DOHH2 (cell line): ENCODE measurements at regions not wholly inside any gene's neighbourhood (a gene's known extent, or its start where the extent isn't known, plus 50 kb on each side); places are given as distances from the start of the nearest gene placed in this dataset.

Experiments
- H3F3A ChIP-seq: fragments of 200-600 bp; sonication (generic), shearing (Covaris generic); 2 replicates; pipeline ENCODE4 v1.6.0; 2016; ENCODE audit warnings: antibody characterized with exemption, mild to moderate bottlenecking; ENCODE audit not compliant: control insufficient read depth, insufficient read depth
- H3K27ac ChIP-seq: fragments of 200-600 bp; sonication (generic); 2 replicates; pipeline ENCODE4 v1.5.1; 2014; ENCODE audit warnings: low read depth, mild to moderate bottlenecking, low read length, moderate library complexity
- H3K27me3 ChIP-seq: fragments of 200-600 bp; sonication (generic); 2 replicates; pipeline ENCODE4 v1.6.1; 2014; ENCODE audit warnings: mild to moderate bottlenecking, low read length, mixed read lengths; ENCODE audit not compliant: control insufficient read depth
- H3K36me3 ChIP-seq: fragments of 200-600 bp; sonication (generic); 2 replicates; pipeline ENCODE4 v1.6.1; 2014; ENCODE audit warnings: mild to moderate bottlenecking, low read length, moderate library complexity, mixed read lengths; ENCODE audit not compliant: control insufficient read depth
- H3K4me1 ChIP-seq: fragments of 200-600 bp; sonication (generic); 2 replicates; pipeline ENCODE4 v1.6.1; 2014; ENCODE audit warnings: mild to moderate bottlenecking, low read length, mixed read lengths; ENCODE audit not compliant: control insufficient read depth
- H3K4me2 ChIP-seq: fragments of 200-600 bp; sonication (generic); 2 replicates; pipeline ENCODE4 v1.6.0; 2014; ENCODE audit warnings: mild to moderate bottlenecking, low read length, moderate library complexity
- H3K4me3 ChIP-seq: fragments of 200-600 bp; sonication (generic); 2 replicates; pipeline ENCODE4 v1.5.1; 2014; ENCODE audit warnings: mild to moderate bottlenecking, low read length, mixed read lengths
- H3K79me2 ChIP-seq: fragments of 200-600 bp; sonication (generic); 2 replicates; pipeline ENCODE4 v1.6.1; 2014; ENCODE audit warnings: mild to moderate bottlenecking, low read length, mixed read lengths; ENCODE audit not compliant: control insufficient read depth
- H3K9me2 ChIP-seq: fragments of 200-600 bp; sonication (generic); replicated peaks from 2 replicates; pipeline ENCODE4 v1.6.1; 2014; ENCODE audit warnings: mild to moderate bottlenecking, low read length, mixed read lengths; ENCODE audit not compliant: control insufficient read depth
- H3K9me3 ChIP-seq: fragments of 200-600 bp; sonication (generic); 2 replicates; pipeline ENCODE4 v1.6.1; 2014; ENCODE audit warnings: antibody characterized with exemption, low read length, mixed read lengths; ENCODE audit not compliant: control insufficient read depth, insufficient read depth
- H4K20me1 ChIP-seq: fragments of 200-600 bp; sonication (generic); 2 replicates; pipeline ENCODE4 v1.6.0; 2014; ENCODE audit warnings: low read depth, mild to moderate bottlenecking, antibody characterized with exemption, low read length, moderate library complexity; ENCODE audit not compliant: control insufficient read depth, insufficient read depth
- EZH2phosphoT487 ChIP-seq: fragments of 200-600 bp; sonication (generic); IDR thresholded peaks from 2 replicates; pipeline ENCODE4 v1.6.1; 2017; ENCODE audit warnings: borderline replicate concordance, mild to moderate bottlenecking, antibody characterized with exemption, low read length, moderate library complexity, mixed read lengths
- TF ChIP-seq, protein P1 (sequence below): fragments of 200-600 bp; sonication (generic); IDR thresholded peaks from one replicate; pipeline ENCODE4 v1.5.1; 2014; ENCODE audit warnings: antibody characterized with exemption, mild to moderate bottlenecking, low read depth, low read length; ENCODE audit not compliant: poor library complexity, severe bottlenecking

DNA sequence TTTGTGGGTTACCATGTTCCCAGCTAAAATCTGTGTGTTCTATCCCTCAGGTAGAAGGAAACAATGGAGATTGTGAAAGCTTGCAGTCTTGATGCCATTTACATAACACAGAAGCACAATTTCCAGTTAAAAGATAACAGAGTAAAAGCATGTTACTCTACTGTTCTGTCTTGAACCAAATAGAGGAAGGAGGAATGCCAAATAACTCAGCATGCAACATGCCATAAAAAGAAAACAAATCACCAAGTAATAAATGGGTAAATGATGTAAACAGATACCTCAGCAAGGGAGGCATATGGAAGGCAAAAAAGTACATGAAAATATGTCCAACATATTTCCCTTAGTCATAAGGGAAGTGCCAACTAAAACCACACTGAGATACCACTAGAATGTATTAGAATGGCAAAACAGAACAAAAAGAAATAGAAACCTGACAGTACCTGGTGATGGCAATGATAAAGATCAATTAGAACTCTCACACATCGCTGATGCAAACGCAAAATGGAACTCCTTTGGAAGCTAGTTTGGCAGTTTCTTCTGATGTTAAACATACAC, 502.6 kb upstream of the HS3ST1 start:
- TF ChIP-seq, protein P1, sequence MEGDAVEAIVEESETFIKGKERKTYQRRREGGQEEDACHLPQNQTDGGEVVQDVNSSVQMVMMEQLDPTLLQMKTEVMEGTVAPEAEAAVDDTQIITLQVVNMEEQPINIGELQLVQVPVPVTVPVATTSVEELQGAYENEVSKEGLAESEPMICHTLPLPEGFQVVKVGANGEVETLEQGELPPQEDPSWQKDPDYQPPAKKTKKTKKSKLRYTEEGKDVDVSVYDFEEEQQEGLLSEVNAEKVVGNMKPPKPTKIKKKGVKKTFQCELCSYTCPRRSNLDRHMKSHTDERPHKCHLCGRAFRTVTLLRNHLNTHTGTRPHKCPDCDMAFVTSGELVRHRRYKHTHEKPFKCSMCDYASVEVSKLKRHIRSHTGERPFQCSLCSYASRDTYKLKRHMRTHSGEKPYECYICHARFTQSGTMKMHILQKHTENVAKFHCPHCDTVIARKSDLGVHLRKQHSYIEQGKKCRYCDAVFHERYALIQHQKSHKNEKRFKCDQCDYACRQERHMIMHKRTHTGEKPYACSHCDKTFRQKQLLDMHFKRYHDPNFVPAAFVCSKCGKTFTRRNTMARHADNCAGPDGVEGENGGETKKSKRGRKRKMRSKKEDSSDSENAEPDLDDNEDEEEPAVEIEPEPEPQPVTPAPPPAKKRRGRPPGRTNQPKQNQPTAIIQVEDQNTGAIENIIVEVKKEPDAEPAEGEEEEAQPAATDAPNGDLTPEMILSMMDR = no peak
- no peaks in the 10 kb centered on the region for H3K79me2 ChIP-seq
- no peaks in the 10 kb centered on the region for H3K4me1 ChIP-seq
- no peaks in the 10 kb centered on the region for H3F3A ChIP-seq
- no peak overlapping the region for H3K4me2 ChIP-seq
- no peaks in the 10 kb centered on the region for H4K20me1 ChIP-seq
- no peaks in the 10 kb centered on the region for H3K27me3 ChIP-seq
- no peaks in the 10 kb centered on the region for H3K9me2 ChIP-seq
- no peak overlapping the region for H3K4me3 ChIP-seq
- H3K27ac ChIP-seq = no peak overlapping the region
- no peaks in the 10 kb centered on the region for H3K36me3 ChIP-seq
- no peaks in the 10 kb centered on the region; the same call in 1 of the 2 replicates for H3K9me3 ChIP-seq

DNA sequence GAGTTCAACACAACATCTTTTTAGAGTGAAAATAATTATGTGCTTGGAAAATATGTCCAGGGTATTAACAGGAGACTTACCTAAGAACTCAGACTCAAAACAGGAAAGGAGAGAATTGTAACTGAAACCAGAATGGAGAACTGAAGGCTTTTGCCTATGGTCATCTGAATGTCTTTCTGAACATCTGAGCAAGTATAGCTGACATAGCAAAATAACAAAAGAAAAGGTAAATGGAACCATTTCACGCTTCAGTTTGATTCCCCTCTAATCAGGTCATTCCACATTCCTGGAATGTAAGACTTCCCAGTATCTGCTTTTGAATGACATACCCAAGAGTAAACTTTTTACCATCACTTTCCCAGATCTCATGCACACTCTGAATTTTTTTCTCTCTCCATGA, 500.4 kb upstream of the HS3ST1 start:
- Histone ChIP-seq H3K4me2 (no peak overlapping the region), H3K27ac (no peak overlapping the region), H3K4me1 (no peaks in the 10 kb centered on the region), H3K9me2 (no peaks in the 10 kb centered on the region), H3F3A (no peaks in the 10 kb centered on the region), H3K36me3 (no peaks in the 10 kb centered on the region), H3K79me2 (no peaks in the 10 kb centered on the region), H3K4me3 (no peak overlapping the region), H3K27me3 (no peaks in the 10 kb centered on the region), H3K9me3 (no peaks in the 10 kb centered on the region; the same call in 1 of the 2 replicates), H4K20me1 (no peaks in the 10 kb centered on the region)
- TF ChIP-seq EZH2phosphoT487 = no peak
- TF ChIP-seq, protein P1 = no peak

DNA sequence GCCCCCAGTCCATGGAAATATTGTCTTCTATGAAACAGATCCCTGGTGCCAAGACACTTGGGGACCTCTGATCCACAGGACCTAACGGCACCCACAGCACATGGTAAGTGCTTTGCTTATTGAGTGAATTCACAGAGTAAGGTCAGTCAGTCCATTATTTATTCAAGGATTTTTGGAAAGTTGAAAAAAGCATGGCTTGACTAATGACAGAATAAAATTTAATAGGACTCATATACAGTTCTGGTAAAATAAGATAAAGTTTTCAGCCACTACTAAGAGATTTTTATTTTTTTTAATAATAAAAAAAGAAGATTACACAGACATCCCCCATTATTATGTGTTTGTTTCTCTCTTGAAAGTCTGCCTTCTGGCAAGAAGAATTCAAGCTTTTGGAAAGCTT, 490.6 kb upstream of the HS3ST1 start:
- Histone ChIP-seq H4K20me1 (no peaks in the 10 kb centered on the region), H3K27ac (no peak overlapping the region), H3K79me2 (no peaks in the 10 kb centered on the region), H3F3A (no peaks in the 10 kb centered on the region), H3K4me1 (no peaks in the 10 kb centered on the region), H3K36me3 (no peaks in the 10 kb centered on the region), H3K4me3 (no peak overlapping the region), H3K9me2 (no peaks in the 10 kb centered on the region), H3K4me2 (no peak overlapping the region), H3K27me3 (no peaks in the 10 kb centered on the region), H3K9me3 (no peaks in the 10 kb centered on the region)
- no peak for TF ChIP-seq EZH2phosphoT487
- TF ChIP-seq, protein P1 = no peak

DNA sequence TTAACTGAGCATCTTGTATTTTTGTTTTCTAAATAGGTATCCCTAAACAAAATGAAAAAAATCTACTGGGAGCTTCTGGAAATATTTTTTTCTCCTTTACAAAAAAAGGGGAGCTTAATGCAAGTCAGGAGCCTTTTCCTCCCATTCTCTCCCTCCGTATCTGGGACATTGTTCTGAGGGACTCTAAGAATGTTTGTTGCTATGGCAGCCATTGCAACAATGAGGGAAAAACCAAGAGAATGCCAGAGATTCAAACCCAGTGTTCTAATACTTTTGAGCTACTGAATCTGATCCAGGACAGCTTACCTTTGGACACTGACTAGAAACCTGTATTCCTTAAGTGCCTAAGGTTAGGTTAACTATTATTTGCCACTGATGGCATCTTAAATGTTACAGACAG, 485.7 kb upstream of the HS3ST1 start:
- Histone ChIP-seq H3K4me1 (no peaks in the 10 kb centered on the region), H3K27ac (no peak overlapping the region), H3K36me3 (no peaks in the 10 kb centered on the region), H3K9me3 (no peaks in the 10 kb centered on the region), H3F3A (no peaks in the 10 kb centered on the region), H3K27me3 (no peaks in the 10 kb centered on the region), H3K79me2 (no peaks in the 10 kb centered on the region), H3K9me2 (no peaks in the 10 kb centered on the region), H3K4me2 (no peak overlapping the region), H4K20me1 (no peaks in the 10 kb centered on the region), H3K4me3 (no peak overlapping the region)
- TF ChIP-seq, protein P1 = no peak
- TF ChIP-seq EZH2phosphoT487 = no peak
